KBM-7 (cell line): ENCODE measurements at regions not wholly inside any gene's neighbourhood (a gene's known extent, or its start where the extent isn't known, plus 50 kb on each side); places are given as distances from the start of the nearest gene placed in this dataset.

Experiments
- DNase-seq: peaks from one replicate; pipeline ENCODE4 v3.0.0-alpha.2; 2015
- in situ Hi-C: fragments of 300-500 bp; cut with MboI; formaldehyde crosslinking; loops from 2 replicates; pipeline ENCODE4 v1.14.3; 2020; ENCODE audit warnings: low sequenced_read_pairs, low pct_unique_long_range_greater_than_20kb, mixed read lengths

DNA sequence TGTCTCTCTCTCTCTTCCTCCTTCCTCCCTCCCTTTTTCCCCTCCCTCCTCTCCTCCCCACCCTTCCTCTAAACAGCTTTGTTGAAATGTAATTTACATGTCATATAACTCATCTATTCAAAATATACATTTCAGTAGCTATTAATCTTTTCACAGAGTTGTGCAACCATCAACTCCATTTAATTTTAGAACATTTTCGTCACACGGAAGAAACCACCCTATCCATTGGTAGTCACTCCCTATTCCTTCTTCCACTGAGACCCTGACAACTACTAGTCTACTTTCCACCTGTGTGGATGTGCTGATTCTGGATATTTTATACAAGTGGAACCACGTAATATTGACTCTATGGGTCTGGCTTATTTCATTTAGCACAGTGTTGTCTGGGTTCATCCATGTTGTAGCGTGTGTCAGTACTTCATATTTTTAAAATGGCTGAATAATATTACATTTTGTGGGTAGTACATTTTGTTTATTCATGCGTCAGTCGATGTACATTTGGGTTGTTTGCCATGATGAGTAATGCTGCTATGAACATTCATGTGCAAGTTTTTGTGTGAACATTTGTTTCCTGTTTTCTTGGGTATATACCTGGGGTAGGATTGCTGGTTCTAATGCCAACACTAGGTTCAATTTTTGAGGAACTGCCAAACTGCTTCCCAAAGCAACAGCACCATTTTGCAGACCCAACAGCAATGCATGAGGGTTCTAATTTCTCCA, 100.1 kb upstream of the GCFC2 start:
- in situ Hi-C loops = no loop called here
- no peak for DNase-seq

GRCh38 chr2:75808793-75809535, 98.2 kb upstream of the GCFC2 start:
- in situ Hi-C loops = no loop called here
- no peak for DNase-seq

- in situ Hi-C loops = no loop called here
- no peak for DNase-seq
These were observed 97.3 kb upstream of the GCFC2 start for GRCh38 chr2:75807992-75808391.

DNA sequence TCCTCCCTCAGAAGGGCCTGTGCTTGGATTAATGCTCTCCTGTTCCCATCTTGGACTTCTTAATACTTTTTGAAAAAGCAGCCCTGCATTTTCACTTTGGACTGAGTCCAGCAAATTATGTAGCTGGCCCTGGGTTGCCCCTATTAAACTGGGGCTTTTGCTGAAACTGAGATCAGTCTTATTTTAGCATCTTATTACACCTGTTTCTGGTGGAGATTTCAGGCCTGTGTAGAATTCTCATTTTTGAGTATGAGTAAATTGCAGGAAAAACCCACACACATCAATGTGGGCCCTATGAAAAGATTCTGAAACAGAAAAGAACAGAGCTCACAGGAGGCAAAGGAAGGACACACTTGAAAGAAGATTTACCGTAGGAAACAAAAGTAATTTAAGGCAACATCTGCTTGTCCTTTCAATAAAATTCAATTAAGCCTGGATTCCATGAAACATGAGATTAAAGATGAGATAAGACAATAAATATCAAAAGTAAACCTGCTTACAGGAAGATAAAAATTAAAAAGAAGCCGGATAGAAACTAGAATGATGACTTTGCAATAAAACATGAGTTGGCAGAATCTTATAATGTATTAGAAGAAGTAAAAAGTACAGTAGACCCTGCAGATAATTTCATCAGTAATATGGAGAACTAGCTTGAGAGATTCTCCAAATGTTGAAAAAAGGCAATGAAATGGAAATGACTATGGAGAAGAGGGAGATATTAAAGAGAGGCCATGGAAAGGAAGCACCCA, 90.7 kb upstream of the GCFC2 start:
- DNase-seq = no peak
- in situ Hi-C loops = no loop called here

DNA sequence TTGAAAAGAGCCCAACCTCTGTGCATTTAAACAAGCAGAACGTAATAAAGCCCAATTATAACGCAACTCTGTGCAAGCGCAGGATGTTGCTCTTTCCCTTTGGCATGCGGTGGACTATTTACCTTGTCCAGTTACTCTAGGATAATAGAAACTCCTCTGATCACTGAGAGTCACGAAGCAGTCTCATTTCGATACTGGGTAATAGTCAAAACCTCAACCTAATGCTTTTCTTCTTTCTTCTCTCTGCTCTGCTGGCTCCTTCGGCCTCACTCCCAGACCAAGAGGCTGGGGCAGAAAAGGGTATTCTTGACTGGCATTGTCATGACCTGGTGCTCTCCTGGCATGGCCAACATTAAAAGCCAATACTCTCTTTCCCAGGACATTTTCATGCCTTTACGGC, 89.7 kb upstream of the GCFC2 start:
- no peak for DNase-seq
- in situ Hi-C loops = no loop called here

- in situ Hi-C loops = no loop called here
- DNase-seq = no peak
These were observed 89.1 kb upstream of the GCFC2 start for GRCh38 chr2:75799859-75800258.

DNA sequence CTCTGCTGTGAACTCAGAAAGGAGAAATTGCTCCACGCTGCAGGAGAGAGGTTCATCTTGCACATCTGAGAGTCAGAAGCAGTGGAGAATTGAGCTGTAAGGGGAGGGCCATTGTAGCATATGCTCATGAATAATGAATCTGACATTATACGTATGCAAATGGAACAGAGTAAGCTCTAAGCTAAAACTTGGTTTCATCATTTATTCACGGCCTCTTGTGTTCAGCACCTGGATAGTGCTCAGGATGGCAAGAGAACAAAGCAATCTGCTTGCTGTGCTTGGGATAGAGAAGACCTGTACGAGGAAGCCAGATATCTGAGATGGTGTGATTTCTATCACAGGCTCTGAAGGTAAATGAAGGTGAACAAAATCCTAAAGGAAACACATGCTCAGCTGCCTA, 87.9 kb upstream of the GCFC2 start:
- in situ Hi-C loops = no loop called here
- DNase-seq = no peak

DNA sequence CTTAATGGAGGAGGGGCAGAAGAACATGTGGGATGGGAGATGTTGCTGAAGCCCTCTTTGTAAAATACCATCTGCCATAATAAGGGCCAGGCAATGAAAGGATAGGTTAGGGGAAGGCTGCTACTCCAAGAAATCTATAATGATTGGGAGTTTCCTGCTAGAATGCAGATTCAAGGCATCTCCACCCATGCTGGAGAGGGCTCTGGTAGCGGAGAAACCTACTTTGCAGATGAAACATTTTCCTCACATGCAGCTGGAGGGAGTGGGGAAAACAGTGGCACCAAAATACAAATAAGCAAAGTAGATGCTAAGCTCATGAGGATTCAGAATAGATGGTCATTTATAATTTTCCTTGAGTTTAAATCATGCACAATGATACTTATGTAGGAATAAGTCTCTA, 82.3 kb upstream of the GCFC2 start:
- DNase-seq = no peak
- in situ Hi-C loops = no loop called here

GRCh38 chr2:75792146-75792545, 81.4 kb upstream of the GCFC2 start:
- no peak for DNase-seq
- in situ Hi-C loops = no loop called here

DNA sequence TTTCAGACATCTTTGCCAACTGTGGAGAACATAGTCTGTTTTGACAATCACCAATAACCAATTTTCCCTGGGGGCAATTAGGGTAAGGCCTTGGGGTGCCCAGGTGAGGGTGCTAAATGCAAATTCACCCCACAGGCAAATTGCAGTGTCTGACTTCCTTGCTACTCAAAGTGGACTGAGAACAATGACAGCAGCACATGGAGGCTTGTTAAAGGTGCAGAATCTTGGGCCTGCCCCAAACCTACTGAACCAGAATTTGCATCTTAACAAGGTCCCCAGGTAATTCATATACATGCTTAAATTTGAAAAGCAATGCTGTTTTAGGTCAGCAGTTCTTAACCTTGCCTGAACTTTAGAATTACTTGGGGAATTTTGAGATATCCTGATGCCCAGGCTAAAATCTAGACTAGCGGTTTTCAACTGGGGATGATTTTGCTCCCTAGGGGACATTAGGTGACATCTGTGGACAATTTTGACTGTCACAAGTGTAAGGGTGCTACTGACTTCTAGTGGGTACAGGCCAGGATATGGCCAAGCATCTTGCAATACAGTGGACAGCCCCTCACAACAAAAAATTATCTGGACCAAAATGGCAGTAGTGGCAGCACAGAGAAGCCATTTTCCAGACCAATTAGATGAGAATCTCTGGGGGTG, 80.2 kb upstream of the GCFC2 start:
- DNase-seq = no peak

DNA sequence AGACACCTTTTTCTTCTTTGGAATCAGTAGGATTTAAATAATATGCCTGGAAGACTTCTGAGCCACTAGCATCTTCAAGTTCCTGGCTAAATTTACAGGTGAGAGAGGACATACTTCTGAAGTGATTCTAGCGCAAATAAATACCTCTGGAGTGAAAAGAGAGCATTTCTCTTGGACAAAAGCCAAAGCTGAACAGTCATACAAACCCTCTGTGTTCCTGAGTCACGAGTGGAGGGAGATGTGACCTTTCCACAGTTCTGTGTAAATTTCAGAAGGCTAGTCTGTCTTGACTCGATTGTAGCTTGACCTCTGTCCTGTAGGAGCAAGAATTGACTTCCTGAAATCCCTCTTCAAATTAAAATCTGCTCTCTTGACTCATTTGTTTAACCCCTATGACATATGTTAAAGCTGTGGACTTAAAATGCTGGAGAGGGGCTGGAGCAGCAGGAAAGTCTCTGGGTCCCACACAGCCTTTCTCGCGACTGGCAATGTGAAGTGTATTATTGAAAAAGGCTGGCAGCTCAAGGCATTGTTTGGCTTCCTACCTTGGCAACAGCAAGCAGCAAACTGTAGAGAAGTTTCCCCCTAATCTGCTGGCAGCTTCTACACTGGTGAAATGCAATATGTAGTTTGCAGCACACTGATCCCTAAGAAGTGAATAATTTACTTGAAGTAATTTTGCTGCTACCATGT, 79.6 kb upstream of the GCFC2 start:
- in situ Hi-C loops = no loop called here
- no peak for DNase-seq

More for the DNA sequence above, 80.2 kb upstream of the GCFC2 start:
- in situ Hi-C loops = no loop called here

- no peak for DNase-seq
- in situ Hi-C loops = no loop called here
These were observed 78.2 kb upstream of the GCFC2 start for GRCh38 chr2:75788902-75789301.

- DNase-seq = no peak
- in situ Hi-C loops = no loop called here
These were observed 77.4 kb upstream of the GCFC2 start for GRCh38 chr2:75788154-75788553.

- in situ Hi-C loops = no loop called here
These were observed 76.9 kb upstream of the GCFC2 start for GRCh38 chr2:75787532-75788132.

DNA sequence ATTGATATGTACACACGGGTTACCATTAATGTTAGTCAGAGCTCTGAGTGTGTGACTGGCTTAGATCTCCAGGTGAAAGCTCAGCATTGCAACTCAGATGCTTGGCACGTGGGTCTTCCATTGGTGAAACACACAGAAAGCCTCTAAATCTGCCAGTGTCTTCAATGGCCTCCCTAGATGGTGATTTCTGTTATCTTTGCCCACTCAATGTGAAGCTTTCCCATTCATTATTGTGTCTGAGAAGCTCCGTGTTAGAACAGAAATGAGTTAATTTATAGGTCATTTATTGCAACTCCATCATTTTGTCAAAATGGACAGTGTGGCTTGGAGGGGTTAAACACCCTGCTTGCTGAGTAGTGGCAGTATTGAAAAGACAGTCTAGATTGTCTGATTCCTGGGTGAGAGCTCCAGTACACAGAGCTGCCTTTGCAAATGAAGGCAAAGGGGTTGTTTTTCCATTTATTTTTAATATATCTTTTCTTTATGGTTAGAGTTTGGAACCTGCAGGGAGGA, 64.7 kb upstream of the GCFC2 start:
- in situ Hi-C loops = no loop called here
- DNase-seq = no peak

More at GRCh38 chr2:75787532-75788132, 76.9 kb upstream of the GCFC2 start:
- peak; percentile 44 for DNase-seq

DNA sequence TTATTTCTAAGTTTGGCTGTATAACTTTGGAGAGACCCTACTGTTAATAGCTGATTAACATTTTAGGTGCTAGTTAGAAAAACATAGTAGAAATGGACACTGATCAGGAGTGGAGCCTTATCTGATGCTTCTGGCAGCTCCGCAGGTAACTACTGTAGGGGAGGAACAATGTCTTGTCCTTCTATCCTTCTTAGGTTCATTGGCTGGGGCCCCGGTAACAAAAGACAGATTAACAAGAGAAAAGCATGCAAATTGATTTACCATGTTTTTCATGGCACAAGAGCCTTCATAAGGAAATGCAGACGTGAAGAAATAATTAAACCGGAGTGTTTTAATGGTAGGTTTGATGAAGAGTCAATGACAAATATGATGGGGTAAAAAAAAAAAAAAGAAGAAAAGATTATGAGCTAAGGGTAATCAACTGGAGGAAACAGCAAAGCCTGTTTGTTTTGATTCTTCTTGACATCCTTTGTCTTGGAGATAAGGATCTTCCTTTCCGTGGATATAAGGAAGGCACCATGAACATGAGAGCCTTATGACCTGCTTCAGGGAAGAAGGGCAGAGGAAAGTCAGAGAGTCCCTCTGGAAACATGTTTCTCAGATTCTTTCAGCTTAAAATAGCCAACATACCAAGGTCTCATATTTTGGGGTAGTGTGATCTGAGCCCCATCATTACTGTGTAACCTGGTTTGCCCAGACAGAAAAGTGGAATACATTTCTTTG, 62.4 kb upstream of the GCFC2 start:
- in situ Hi-C loops = no loop called here
- no peak for DNase-seq

DNA sequence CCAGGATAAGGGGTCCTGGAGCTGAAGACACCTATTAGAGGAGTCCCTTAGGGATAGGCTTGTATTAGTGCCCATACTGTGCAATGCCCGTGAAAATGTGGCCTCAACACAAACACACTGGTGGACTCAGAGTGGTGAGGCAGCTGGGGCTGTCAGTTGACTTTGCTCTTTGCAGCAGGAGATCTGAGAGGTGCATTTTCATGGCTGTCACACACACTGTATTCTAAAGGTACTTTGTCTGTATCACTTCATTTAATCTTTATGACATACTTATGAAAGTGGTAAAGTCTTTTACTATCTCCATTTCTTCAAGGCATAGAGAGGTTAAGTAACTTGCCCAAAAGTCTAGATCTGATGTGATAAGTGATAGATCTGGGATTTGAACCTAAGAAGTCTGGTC, 55.1 kb upstream of the GCFC2 start:
- DNase-seq = no peak
- in situ Hi-C loops = no loop called here

- DNase-seq = no peak
These were observed 53.9 kb upstream of the GCFC2 start for GRCh38 chr2:75764611-75765010.

More at GRCh38 chr2:75764611-75765010, 53.9 kb upstream of the GCFC2 start:
- in situ Hi-C loops = no loop called here
